Gastrocnemius medialis (tissue), 4 donors: ENCODE measurements at regions not wholly inside any gene's neighbourhood (a gene's known extent, or its start where the extent isn't known, plus 50 kb on each side); places are given as distances from the start of the nearest gene placed in this dataset.

Experiments
- ATAC-seq, 2 donors: fragments of 150-250 bp; one replicate each; pipeline ENCODE4 v1.9.1; 2016
- DNase-seq, 2 donors: peaks; one replicate each; pipeline ENCODE4 v3.0.0-alpha.2; 2019
- H3K27ac ChIP-seq, 4 donors: fragments of 200-600 bp; sonication (generic); 1 replicate in 1 of 4; 2 replicates in 3 of 4; pipeline ENCODE4 v1.5.1; 2016 to 2018; ENCODE audit warnings: mild to moderate bottlenecking in 2 of 4, moderate library complexity in 1 of 4
- H3K27me3 ChIP-seq, 3 donors: fragments of 200-600 bp; sonication (generic) in 2 of 3; 1 replicate in 1 of 3; 2 replicates in 2 of 3; pipeline versions ENCODE4 v1.5.1 to v1.6.0; 2016 to 2019; ENCODE audit warnings: mild to moderate bottlenecking in 1 of 3, moderate library complexity in 1 of 3
- H3K36me3 ChIP-seq, 2 donors: fragments of 200-600 bp; sonication (generic) in 1 of 2; one replicate each; pipeline ENCODE4 v1.5.1; 2017 to 2018
- H3K4me1 ChIP-seq, 2 donors: fragments of 200-600 bp; sonication (generic) in 1 of 2; one replicate each; pipeline ENCODE4 v1.5.1; 2016 to 2017; ENCODE audit warnings: mild to moderate bottlenecking in 2 of 2
- H3K4me3 ChIP-seq, 4 donors: fragments of 200-600 bp; sonication (generic) in 3 of 4; 1 replicate in 1 of 4; 2 replicates in 3 of 4; pipeline ENCODE4 v1.5.1; 2016 to 2019; ENCODE audit warnings: mild to moderate bottlenecking in 2 of 4
- H3K9me3 ChIP-seq, 3 donors: fragments of 200-600 bp; sonication (generic) in 2 of 3; 1 replicate in 1 of 3; 2 replicates in 2 of 3; pipeline ENCODE4 v1.5.1; 2016 to 2019
- POLR2A ChIP-seq, 2 donors: fragments of 450-650 bp; IDR thresholded peaks; one replicate each; pipeline ENCODE4 v1.6.1; 2017; ENCODE audit warnings: antibody characterized with exemption in 2 of 2, mild to moderate bottlenecking in 2 of 2, moderate library complexity in 2 of 2
- in situ Hi-C, 4 donors: fragments of 200-750 bp; cut with MboI; loops; one replicate each; pipeline versions ENCODE4 v1.15.0 to v1.8.0; 2017; ENCODE audit warnings: low sequenced_read_pairs in 4 of 4
- intact Hi-C: fragments of 100-400 bp; cut with DNase I; formaldehyde crosslinking; loops from one replicate; pipeline ENCODE4 v1.15.1; 2023; ENCODE audit warnings: low total_unique reads
- TF ChIP-seq, protein P1 (sequence below), 5 experiments: fragments of 450-650 bp in 3 of 5; fragments of 200-600 bp in 2 of 5; sonication (generic) in 2 of 5; IDR thresholded peaks in 4 of 5; conservative IDR thresholded peaks in 1 of 5; 1 replicate in 4 of 5; 2 replicates in 1 of 5; pipeline ENCODE4 v1.5.1; 2016 to 2019; ENCODE audit warnings: antibody characterized with exemption in 5 of 5, mild to moderate bottlenecking in 3 of 5, moderate library complexity in 3 of 5

DNA sequence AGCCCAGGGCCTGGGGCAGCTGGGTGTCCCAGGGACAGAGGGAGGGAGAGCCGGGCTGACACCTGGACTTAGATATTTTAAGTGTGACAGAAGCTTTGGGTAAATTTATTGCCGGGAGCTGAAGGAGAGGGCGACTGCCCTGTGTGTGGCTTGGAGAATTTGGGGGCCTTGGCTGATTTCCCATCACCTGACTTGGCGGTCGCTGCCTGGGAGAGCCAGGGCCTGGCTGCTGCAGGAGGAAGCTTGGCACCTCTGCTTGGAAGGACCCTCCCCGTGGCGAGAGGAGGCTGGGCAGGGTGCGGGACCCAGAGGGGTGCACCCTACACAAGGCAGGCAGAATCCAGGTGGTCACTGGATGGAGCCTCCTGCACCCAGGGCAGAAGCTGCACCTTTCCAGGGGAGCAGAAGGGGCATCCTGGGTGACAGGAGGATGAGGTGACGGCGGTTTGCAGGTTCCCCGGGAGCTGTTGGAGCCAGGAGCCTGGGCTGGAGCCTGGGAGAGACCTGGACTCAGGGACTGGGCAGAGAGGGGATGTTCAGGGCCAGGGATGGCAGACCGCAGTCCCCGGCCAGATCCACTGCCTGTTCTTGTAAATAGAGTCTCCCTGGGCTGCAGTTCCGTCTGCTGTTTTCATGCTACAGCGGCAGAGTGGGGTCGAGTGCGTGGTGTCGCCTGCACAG, 72.0 kb downstream of the RGS12 start:
- DNase-seq (no peak), ATAC-seq (no peak)
- no peak overlapping the region for H3K4me3 ChIP-seq
- TF ChIP-seq POLR2A (IDR thresholded peaks at IDR 0.05): no peak
- TF ChIP-seq, protein P1, sequence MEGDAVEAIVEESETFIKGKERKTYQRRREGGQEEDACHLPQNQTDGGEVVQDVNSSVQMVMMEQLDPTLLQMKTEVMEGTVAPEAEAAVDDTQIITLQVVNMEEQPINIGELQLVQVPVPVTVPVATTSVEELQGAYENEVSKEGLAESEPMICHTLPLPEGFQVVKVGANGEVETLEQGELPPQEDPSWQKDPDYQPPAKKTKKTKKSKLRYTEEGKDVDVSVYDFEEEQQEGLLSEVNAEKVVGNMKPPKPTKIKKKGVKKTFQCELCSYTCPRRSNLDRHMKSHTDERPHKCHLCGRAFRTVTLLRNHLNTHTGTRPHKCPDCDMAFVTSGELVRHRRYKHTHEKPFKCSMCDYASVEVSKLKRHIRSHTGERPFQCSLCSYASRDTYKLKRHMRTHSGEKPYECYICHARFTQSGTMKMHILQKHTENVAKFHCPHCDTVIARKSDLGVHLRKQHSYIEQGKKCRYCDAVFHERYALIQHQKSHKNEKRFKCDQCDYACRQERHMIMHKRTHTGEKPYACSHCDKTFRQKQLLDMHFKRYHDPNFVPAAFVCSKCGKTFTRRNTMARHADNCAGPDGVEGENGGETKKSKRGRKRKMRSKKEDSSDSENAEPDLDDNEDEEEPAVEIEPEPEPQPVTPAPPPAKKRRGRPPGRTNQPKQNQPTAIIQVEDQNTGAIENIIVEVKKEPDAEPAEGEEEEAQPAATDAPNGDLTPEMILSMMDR (IDR thresholded peaks at IDR 0.05 in 4 of 5, conservative IDR thresholded peaks at IDR 0.05 in 1 of 5): no peak
- H3K36me3 ChIP-seq: no peaks in the 10 kb centered on the region
- intact Hi-C loops (no loop called here), in situ Hi-C loops (no loop called here)
- H3K27me3 ChIP-seq: no peaks in the 10 kb centered on the region
- no peaks in the 10 kb centered on the region for H3K9me3 ChIP-seq
- H3K4me1 ChIP-seq: peaks cover 18 to 19% of the 10 kb centered on the region in 2 donors
- no peak overlapping the region for H3K27ac ChIP-seq

DNA sequence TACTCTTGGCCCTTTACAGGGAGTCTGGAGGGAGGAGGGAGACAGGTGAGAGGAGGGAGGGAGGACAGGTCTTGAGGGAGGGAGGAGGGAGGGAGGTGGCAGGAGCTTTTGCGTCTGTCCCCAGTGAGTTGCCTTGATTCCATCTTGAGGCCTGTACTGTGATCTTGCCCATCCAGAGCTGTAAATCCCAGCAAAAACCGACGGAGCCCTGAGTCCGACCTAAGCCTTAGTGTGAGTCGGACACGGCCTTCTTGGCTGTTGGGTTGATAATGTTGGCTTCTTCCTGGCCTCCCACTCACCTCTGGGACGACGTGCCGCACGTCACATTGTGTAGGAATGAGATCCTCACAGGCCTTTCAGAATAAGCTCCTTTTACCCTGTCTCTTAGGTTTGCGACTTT, 72.5 kb downstream of the RGS12 start:
- Histone ChIP-seq H3K9me3 (no peaks in the 10 kb centered on the region), H3K4me1 (peaks cover 23 to 24% of the 10 kb centered on the region in 2 donors), H3K4me3 (no peak overlapping the region), H3K27ac (no peak overlapping the region), H3K36me3 (no peaks in the 10 kb centered on the region), H3K27me3 (no peaks in the 10 kb centered on the region)
- in situ Hi-C loops: no loop called here
- intact Hi-C loops: no loop called here
- no peak for DNase-seq
- no peak for TF ChIP-seq POLR2A (IDR thresholded peaks at IDR 0.05)
- TF ChIP-seq, protein P1 (IDR thresholded peaks at IDR 0.05 in 4 of 5, conservative IDR thresholded peaks at IDR 0.05 in 1 of 5): no peak
- ATAC-seq: no peak

- DNase-seq (no peak), ATAC-seq (no peak)
- no peak overlapping the region for H3K4me3 ChIP-seq
- H3K9me3 ChIP-seq: no peaks in the 10 kb centered on the region
- no peaks in the 10 kb centered on the region for H3K36me3 ChIP-seq
- H3K27ac ChIP-seq: no peak overlapping the region
- no peak for TF ChIP-seq POLR2A (IDR thresholded peaks at IDR 0.05)
- TF ChIP-seq, protein P1 (IDR thresholded peaks at IDR 0.05 in 4 of 5, conservative IDR thresholded peaks at IDR 0.05 in 1 of 5): no peak
- in situ Hi-C loops: no loop called here
- H3K27me3 ChIP-seq: no peaks in the 10 kb centered on the region
- intact Hi-C loops: no loop called here
- peaks cover 26 to 29% of the 10 kb centered on the region in 2 donors for H3K4me1 ChIP-seq
Measured at GRCh38 chr4:3365871-3366842, 73.3 kb downstream of the RGS12 start.

DNA sequence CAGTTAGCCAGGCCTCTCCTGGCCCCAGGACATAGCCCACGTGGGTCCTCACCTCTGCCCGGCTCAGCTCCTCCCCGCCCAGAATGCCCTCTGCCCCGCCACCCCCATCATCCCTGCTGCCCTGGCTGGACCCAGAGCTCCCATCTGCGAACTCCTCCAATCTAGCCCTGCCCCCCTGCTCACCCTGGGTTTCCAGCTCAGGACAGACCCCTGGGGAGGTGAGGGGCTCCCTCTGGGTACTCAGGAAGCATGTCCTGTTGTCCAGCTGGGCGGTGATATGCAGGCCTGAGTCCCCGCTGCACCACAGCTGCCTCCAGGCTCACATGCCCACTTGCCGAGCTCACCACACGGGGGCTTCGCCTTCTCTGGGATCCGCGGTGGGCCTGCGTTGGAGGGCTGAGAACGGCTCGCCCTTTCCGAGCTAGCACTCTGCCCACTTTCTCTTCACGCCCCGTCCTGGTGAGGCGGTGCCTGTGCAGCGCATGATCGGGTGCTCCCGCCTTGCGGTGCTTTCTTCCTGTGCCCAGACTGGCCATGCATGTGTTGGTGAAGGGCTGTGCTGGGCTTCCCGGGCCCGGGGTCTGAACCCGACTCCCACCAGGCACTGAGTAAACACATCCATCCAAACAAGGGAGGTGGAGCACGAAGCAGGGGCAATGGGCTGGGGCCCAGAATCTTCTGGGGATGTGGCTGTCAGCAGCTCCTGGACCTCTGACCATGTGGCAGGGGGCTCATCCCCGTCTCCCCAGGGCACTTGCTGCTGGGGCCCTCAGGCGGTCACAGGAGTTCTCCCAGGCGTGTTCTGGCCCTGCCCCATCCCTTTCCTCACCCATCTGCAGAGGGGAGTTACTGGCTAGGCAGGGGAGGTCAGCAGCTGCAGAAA, 74.3 kb downstream of the RGS12 start:
- DNase-seq: no peak
- Histone ChIP-seq H3K9me3 (no peaks in the 10 kb centered on the region), H3K36me3 (no peaks in the 10 kb centered on the region), H3K27ac (no peak overlapping the region), H3K27me3 (no peaks in the 10 kb centered on the region), H3K4me1 (peaks cover 26 to 29% of the 10 kb centered on the region in 2 donors), H3K4me3 (no peak overlapping the region)
- intact Hi-C loops (no loop called here), in situ Hi-C loops (no loop called here)
- ATAC-seq: no peak
- TF ChIP-seq, protein P1 (IDR thresholded peaks at IDR 0.05 in 4 of 5, conservative IDR thresholded peaks at IDR 0.05 in 1 of 5): no peak
- no peak for TF ChIP-seq POLR2A (IDR thresholded peaks at IDR 0.05)
